ENCODE measurements at regions not wholly inside any gene's neighbourhood (a gene's known extent, or its start where the extent isn't known, plus 50 kb on each side); places are given as distances from the start of the nearest gene placed in this dataset.

DNA sequence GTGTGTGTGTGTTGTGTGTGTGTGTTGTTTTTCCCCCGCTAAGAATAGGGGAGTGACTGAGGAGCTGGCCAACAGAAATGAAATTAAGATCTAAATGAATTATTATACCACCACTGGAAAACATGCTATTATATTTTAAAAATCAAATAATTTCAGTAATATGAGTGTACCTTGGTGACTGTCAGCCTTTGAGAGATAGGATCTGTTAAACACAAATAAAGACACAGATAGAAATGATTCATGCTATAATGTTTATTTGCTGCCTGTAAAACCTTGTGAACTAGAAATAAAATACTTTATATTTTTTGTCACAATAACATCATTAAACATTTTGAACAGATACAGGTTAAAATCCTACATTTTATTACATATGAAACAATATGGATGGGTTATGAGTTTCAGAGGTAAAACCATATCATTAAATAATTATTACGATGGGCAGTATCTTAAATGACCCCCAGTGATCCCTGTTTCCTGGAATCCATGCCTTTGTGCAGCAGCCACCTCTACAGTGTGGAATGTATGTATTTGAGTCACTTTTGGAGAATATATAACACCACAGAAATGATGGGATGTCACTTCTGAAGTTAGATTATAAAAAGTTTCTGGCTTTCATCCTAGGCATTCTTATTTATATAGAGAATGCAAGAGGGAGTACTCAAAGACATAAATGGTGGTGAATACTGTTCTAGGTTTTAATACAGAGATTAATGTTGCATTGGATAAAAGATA lies 617.2 kb downstream of the CDH18 start:
- in situ Hi-C loops (cut with MboI; ENCODE audit: low sequenced_read_pairs), result no loop called here

DNA sequence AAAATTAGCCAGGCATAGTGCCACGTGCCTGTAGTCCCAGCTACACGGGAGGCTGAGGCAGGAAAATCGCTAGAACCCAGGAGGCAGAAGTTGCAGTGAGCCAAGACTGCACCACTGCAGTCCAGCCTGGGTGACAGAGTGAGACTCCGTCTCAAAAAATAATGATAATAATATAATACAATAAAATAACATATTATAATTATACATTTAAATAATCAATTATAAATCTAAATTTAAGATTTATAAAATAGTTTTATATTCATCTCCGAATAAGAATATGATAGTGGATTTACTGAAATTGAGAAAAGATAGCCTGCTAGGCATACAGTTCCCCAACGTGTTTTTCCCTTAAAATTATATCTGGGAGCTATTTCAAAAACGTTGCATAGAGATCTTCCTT lies 599.6 kb downstream of the CDH18 start:
- in situ Hi-C loops (cut with MboI; ENCODE audit: low sequenced_read_pairs), result no loop called here

DNA sequence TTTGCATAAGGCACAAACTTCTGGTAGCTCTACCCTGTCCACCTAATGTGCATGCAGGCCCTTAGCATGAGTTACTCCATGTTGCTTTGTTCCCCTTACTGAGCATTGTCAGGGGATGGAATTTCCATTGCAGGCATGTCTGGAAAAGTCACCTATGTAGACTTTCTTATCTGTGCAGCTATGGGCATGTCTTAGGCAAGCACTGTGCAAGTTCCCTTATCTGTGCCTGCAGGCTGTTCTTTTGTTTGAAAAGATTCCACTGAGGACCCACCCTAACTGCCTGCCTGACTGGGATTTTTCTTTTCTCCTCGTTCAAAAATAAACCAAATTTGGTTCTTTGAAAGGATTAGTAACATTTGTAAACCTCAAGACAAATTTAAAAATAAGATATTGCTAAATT lies 587.0 kb downstream of the CDH18 start:
- in situ Hi-C loops (cut with MboI; ENCODE audit: low sequenced_read_pairs), result no loop called here

DNA sequence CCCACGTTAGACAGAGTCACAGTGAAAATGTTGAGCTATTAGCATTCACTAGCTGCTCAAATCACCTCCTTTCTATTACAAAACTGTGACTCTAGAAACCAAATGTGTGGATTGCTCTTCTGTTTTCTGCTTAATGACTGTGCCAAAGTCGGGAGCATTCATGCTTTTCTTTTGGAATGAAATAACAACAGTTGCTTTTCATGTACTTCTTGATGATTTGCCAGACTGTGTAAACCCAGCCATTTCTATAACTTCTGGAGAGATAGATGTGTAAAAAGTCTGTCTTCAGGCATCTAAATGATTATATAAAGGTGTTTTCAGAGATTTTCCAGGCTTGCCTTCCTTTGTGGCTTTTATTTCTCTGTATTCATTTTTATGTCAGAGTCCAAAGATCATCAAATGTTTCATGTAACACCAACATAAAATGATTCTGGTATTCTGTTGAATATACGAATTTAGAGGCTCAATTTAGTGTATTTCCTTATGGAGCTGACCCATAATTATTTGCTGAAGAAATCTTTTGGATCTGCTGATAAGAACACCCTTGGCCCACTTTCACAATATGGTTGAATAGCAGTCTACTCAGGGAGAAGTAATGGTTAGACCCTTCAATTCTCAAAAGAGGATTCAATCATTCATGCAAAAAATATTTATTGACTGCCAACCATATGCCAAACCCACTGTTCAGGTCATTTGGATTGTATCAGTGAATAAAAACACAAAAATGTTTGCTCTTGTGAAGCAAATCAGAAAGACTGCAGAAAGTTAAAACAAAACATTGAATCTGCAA lies 581.2 kb downstream of the CDH18 start:
- in situ Hi-C loops (cut with MboI; ENCODE audit: low sequenced_read_pairs), result no loop called here

DNA sequence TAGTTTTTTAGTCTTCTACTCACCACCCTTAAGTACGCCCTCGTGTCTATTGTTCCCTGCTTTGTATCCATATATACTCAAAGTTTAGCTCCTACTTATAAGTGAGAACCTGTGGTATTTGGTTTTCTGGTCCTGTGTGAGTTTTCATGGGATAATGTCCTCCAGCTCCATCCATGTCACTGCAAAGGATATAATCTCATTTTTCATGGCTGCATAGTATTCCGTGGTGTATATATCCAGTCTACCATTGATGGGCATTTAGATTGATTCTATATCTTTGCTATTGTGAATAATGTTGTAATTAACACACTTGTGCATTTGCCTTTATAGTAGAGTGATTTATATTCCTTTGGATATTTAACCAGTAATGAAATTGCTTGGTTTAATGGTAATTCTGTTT lies 579.9 kb downstream of the CDH18 start:
- in situ Hi-C loops (cut with MboI; ENCODE audit: low sequenced_read_pairs), result no loop called here

DNA sequence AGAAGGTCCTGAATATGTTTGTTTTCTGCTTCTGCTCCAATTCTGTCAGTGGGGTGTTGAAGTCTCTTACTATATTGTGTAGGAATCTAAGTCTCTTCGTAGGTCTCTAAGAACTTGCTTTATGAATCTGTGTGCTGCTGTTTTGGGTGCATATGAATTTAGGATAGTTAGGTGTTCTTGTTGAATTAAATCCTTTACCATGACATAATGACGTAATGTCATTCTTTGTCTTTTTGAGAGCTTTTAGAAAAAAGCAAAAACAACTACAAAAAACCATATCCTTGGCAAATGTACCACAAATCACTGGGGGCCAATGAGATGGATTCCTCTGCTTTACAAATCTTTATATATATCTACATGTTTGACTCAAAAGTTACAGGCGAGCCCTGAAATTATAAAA lies 576.1 kb downstream of the CDH18 start:
- in situ Hi-C loops (cut with MboI; ENCODE audit: low sequenced_read_pairs), result no loop called here

Measured in HL-60/S4 (cell line).